UCSD-AML1 (cell line): ENCODE measurements at regions not wholly inside any gene's neighbourhood (a gene's known extent, or its start where the extent isn't known, plus 50 kb on each side); places are given as distances from the start of the nearest gene placed in this dataset.
"Not testable (repeated sequence)": the region's sequence is repeated elsewhere in the genome, so short reads cannot be mapped to it uniquely, and the experiment has no call there.

Experiments used
- DNase-seq: peaks from one replicate; lab custom pipeline; 2025; ENCODE audit not compliant: unreplicated experiment; lab: John Stamatoyannopoulos, UW

- DNase-seq, result no peak
These were observed 400.0 kb upstream of the TMPRSS15 start for GRCh38 chr21:18803624-18804023.

GRCh38 chr21:18810136-18810535 is 406.6 kb upstream of the TMPRSS15 start:
- DNase-seq, result no peak

- DNase-seq, result no peak
These were observed 408.7 kb upstream of the TMPRSS15 start for GRCh38 chr21:18812308-18812707.

GRCh38 chr21:18819507-18819906 is 415.9 kb upstream of the TMPRSS15 start:
- DNase-seq, result no peak

GRCh38 chr21:18826562-18826961 is 423.0 kb upstream of the TMPRSS15 start:
- no peak for DNase-seq

- no peak for DNase-seq
These were observed 428.5 kb upstream of the TMPRSS15 start for GRCh38 chr21:18831942-18832676.

GRCh38 chr21:18832950-18833349 is 429.4 kb upstream of the TMPRSS15 start:
- DNase-seq, result no peak

- DNase-seq, result not testable (repeated sequence)
These were observed 430.5 kb upstream of the TMPRSS15 start for GRCh38 chr21:18834121-18834520.

- peak; percentile 6 for DNase-seq
These were observed 436.7 kb upstream of the TMPRSS15 start for GRCh38 chr21:18840239-18840638.

GRCh38 chr21:18857606-18858005 is 454.0 kb upstream of the TMPRSS15 start:
- not testable (repeated sequence) for DNase-seq

- no peak for DNase-seq
These were observed 465.5 kb upstream of the TMPRSS15 start for GRCh38 chr21:18869104-18869503.

GRCh38 chr21:18877917-18878316 is 474.3 kb upstream of the TMPRSS15 start:
- no peak for DNase-seq

GRCh38 chr21:18887922-18888602 is 484.5 kb upstream of the TMPRSS15 start:
- DNase-seq, result no peak

GRCh38 chr21:18893406-18893805 is 489.8 kb upstream of the TMPRSS15 start:
- DNase-seq, result no peak

GRCh38 chr21:18894387-18894786 is 490.8 kb upstream of the TMPRSS15 start:
- no peak for DNase-seq

GRCh38 chr21:18899261-18899660 is 495.7 kb upstream of the TMPRSS15 start:
- DNase-seq, result no peak

GRCh38 chr21:18902660-18903059 is 499.1 kb upstream of the TMPRSS15 start:
- no peak for DNase-seq

- no peak for DNase-seq
These were observed 503.5 kb upstream of the TMPRSS15 start for GRCh38 chr21:18907076-18907475.

- DNase-seq, result no peak
These were observed 505.1 kb upstream of the TMPRSS15 start for GRCh38 chr21:18908641-18909040.

- no peak for DNase-seq
These were observed 510.3 kb upstream of the TMPRSS15 start for GRCh38 chr21:18913914-18914313.

GRCh38 chr21:18914570-18914969 is 511.0 kb upstream of the TMPRSS15 start:
- DNase-seq, result no peak

GRCh38 chr21:18917622-18918021 is 514.0 kb upstream of the TMPRSS15 start:
- DNase-seq, result no peak

GRCh38 chr21:18931237-18931636 is 527.7 kb upstream of the TMPRSS15 start:
- DNase-seq, result no peak
